SK-N-SH (cell line): ENCODE measurements at regions not wholly inside any gene's neighbourhood (a gene's known extent, or its start where the extent isn't known, plus 50 kb on each side); places are given as distances from the start of the nearest gene placed in this dataset.

Source experiments
- EP300 ChIP-seq, 2 experiments: IDR thresholded peaks; 2 replicates each; pipeline versions ENCODE4 v1.4.0 to v1.6.1; 2012; ENCODE audit warnings: borderline replicate concordance in 1 of 2, low read depth in 1 of 2, low read length in 1 of 2
- EZH2phosphoT487 ChIP-seq: fragments of 200-600 bp; sonication (generic); IDR thresholded peaks from 2 replicates; pipeline ENCODE4 v1.6.1; 2017; ENCODE audit warnings: low read depth, mixed run types, mild to moderate bottlenecking, antibody characterized with exemption, moderate library complexity, borderline replicate concordance
- GABPA ChIP-seq: IDR thresholded peaks from 2 replicates; pipeline ENCODE4 v1.4.0; 2012; ENCODE audit warnings: low read depth, mild to moderate bottlenecking
- JUND ChIP-seq: IDR thresholded peaks from 2 replicates; pipeline ENCODE4 v1.4.0; 2012
- RAD21 ChIP-seq: IDR thresholded peaks from 2 replicates; pipeline ENCODE4 v1.6.1; 2012; ENCODE audit warnings: mild to moderate bottlenecking, low read length
- RCOR1 ChIP-seq: fragments of 150-350 bp; IDR thresholded peaks from 2 replicates; pipeline ENCODE4 v1.6.1; 2017; ENCODE audit warnings: antibody characterized with exemption, low read length
- RXRA ChIP-seq: IDR thresholded peaks from 2 replicates; pipeline ENCODE4 v1.4.0; 2012; ENCODE audit warnings: low read depth, mild to moderate bottlenecking, borderline replicate concordance
- TCF12 ChIP-seq: IDR thresholded peaks from 2 replicates; pipeline ENCODE4 v1.4.0; 2012
- TEAD4 ChIP-seq: IDR thresholded peaks from 2 replicates; pipeline ENCODE4 v1.4.0; 2012; ENCODE audit warnings: mild to moderate bottlenecking, borderline replicate concordance; ENCODE audit not compliant: insufficient read depth
- TF ChIP-seq, protein P1 (sequence below): fragments of 200-600 bp; sonication (generic); IDR thresholded peaks from 2 replicates; pipeline ENCODE4 v1.6.1; 2017; ENCODE audit warnings: antibody characterized with exemption, mild to moderate bottlenecking, moderate library complexity
- TF ChIP-seq, protein P2 (sequence below): IDR thresholded peaks from 2 replicates; pipeline ENCODE4 v1.4.0; 2012; ENCODE audit warnings: low read depth, borderline replicate concordance
- TF ChIP-seq, protein P3 (sequence below): fragments of 150-350 bp; IDR thresholded peaks from 2 replicates; pipeline ENCODE4 v1.6.1; 2016; ENCODE audit warnings: mild to moderate bottlenecking, low read depth, low read length
- TF ChIP-seq, protein P4 (sequence below): IDR thresholded peaks from 2 replicates; pipeline ENCODE4 v1.6.1; 2012; ENCODE audit warnings: mild to moderate bottlenecking, low read depth, low read length, moderate library complexity
- TF ChIP-seq, protein P5 (sequence below): IDR thresholded peaks from 2 replicates; pipeline ENCODE4 v1.4.0; 2012; ENCODE audit warnings: low read depth

DNA sequence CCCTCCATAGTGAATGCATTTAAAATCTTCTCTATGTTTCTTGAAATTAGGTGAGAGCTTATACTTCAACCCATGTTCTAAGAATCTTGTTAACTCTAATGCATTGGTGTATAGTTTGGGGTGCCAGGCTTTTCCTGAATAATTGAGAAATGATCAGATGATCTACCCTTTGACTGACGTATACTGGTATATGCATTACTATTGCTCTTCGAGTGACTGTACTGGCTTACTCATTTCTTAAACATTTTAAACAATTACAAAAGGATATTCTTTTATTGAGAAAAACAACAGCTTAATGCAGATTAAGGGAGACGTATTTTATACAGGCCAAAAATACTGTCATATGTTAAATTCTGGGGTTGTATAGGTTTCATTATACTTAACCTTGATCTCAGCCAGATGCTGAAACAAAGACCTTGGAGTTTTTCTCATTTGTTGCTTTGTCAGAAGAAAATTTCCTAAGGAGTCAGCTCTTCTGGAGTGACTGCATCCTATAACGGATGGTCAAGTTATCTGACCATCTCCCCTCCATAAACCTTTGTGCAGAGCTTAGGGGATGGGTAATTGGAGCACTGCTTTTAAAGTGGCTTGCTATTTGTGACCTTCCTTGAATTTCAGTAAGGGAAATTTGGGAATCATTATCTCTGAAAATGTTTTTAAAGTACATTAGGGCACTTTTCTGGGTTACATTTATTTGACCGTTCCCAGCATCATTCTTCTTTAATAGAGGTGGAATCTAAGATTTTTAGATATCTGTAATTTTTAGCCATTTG lies 507.6 kb downstream of the PCNX1 start:
- TF ChIP-seq EP300 (IDR thresholded peaks at IDR 0.05; ENCODE audit: borderline replicate concordance in 1 of 2, low read depth in 1 of 2, low read length in 1 of 2) (peak in 1 of 2 experiments; percentile 15; a peak in 1 of 4 replicates), RCOR1 (no peak), JUND (peak; percentile 64; the same call in 1 of the 2 replicates), TEAD4 (no peak), GABPA (no peak), EZH2phosphoT487 (no peak), RAD21 (no peak), RXRA (no peak), TCF12 (no peak; the same call in none of the 2 replicates)
- TF ChIP-seq, protein P1, sequence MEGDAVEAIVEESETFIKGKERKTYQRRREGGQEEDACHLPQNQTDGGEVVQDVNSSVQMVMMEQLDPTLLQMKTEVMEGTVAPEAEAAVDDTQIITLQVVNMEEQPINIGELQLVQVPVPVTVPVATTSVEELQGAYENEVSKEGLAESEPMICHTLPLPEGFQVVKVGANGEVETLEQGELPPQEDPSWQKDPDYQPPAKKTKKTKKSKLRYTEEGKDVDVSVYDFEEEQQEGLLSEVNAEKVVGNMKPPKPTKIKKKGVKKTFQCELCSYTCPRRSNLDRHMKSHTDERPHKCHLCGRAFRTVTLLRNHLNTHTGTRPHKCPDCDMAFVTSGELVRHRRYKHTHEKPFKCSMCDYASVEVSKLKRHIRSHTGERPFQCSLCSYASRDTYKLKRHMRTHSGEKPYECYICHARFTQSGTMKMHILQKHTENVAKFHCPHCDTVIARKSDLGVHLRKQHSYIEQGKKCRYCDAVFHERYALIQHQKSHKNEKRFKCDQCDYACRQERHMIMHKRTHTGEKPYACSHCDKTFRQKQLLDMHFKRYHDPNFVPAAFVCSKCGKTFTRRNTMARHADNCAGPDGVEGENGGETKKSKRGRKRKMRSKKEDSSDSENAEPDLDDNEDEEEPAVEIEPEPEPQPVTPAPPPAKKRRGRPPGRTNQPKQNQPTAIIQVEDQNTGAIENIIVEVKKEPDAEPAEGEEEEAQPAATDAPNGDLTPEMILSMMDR: no peak
- TF ChIP-seq, protein P2, sequence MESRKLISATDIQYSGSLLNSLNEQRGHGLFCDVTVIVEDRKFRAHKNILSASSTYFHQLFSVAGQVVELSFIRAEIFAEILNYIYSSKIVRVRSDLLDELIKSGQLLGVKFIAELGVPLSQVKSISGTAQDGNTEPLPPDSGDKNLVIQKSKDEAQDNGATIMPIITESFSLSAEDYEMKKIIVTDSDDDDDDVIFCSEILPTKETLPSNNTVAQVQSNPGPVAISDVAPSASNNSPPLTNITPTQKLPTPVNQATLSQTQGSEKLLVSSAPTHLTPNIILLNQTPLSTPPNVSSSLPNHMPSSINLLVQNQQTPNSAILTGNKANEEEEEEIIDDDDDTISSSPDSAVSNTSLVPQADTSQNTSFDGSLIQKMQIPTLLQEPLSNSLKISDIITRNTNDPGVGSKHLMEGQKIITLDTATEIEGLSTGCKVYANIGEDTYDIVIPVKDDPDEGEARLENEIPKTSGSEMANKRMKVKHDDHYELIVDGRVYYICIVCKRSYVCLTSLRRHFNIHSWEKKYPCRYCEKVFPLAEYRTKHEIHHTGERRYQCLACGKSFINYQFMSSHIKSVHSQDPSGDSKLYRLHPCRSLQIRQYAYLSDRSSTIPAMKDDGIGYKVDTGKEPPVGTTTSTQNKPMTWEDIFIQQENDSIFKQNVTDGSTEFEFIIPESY: no peak
- TF ChIP-seq, protein P3, sequence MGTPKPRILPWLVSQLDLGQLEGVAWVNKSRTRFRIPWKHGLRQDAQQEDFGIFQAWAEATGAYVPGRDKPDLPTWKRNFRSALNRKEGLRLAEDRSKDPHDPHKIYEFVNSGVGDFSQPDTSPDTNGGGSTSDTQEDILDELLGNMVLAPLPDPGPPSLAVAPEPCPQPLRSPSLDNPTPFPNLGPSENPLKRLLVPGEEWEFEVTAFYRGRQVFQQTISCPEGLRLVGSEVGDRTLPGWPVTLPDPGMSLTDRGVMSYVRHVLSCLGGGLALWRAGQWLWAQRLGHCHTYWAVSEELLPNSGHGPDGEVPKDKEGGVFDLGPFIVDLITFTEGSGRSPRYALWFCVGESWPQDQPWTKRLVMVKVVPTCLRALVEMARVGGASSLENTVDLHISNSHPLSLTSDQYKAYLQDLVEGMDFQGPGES: no peak
- TF ChIP-seq, protein P4, sequence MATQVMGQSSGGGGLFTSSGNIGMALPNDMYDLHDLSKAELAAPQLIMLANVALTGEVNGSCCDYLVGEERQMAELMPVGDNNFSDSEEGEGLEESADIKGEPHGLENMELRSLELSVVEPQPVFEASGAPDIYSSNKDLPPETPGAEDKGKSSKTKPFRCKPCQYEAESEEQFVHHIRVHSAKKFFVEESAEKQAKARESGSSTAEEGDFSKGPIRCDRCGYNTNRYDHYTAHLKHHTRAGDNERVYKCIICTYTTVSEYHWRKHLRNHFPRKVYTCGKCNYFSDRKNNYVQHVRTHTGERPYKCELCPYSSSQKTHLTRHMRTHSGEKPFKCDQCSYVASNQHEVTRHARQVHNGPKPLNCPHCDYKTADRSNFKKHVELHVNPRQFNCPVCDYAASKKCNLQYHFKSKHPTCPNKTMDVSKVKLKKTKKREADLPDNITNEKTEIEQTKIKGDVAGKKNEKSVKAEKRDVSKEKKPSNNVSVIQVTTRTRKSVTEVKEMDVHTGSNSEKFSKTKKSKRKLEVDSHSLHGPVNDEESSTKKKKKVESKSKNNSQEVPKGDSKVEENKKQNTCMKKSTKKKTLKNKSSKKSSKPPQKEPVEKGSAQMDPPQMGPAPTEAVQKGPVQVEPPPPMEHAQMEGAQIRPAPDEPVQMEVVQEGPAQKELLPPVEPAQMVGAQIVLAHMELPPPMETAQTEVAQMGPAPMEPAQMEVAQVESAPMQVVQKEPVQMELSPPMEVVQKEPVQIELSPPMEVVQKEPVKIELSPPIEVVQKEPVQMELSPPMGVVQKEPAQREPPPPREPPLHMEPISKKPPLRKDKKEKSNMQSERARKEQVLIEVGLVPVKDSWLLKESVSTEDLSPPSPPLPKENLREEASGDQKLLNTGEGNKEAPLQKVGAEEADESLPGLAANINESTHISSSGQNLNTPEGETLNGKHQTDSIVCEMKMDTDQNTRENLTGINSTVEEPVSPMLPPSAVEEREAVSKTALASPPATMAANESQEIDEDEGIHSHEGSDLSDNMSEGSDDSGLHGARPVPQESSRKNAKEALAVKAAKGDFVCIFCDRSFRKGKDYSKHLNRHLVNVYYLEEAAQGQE: no peak
- TF ChIP-seq, protein P5, sequence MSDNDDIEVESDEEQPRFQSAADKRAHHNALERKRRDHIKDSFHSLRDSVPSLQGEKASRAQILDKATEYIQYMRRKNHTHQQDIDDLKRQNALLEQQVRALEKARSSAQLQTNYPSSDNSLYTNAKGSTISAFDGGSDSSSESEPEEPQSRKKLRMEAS: no peak
